Activated CD4-positive, CD25-positive, alpha-beta regulatory T cell treated with anti-CD3 and anti-CD28 coated beads, Interleukin-2, amount 50 U/mL, for 16 hours (primary cell): ENCODE measurements at regions not wholly inside any gene's neighbourhood (a gene's known extent, or its start where the extent isn't known, plus 50 kb on each side); places are given as distances from the start of the nearest gene placed in this dataset.
"Not testable (repeated sequence)": the region's sequence is repeated elsewhere in the genome, so short reads cannot be mapped to it uniquely, and the experiment has no call there.

ENCODE experiments used
- DNase-seq: peaks from one replicate; pipeline ENCODE4 v3.0.0-alpha.2; 2020; ENCODE audit warnings: low read depth, low spot score

DNA sequence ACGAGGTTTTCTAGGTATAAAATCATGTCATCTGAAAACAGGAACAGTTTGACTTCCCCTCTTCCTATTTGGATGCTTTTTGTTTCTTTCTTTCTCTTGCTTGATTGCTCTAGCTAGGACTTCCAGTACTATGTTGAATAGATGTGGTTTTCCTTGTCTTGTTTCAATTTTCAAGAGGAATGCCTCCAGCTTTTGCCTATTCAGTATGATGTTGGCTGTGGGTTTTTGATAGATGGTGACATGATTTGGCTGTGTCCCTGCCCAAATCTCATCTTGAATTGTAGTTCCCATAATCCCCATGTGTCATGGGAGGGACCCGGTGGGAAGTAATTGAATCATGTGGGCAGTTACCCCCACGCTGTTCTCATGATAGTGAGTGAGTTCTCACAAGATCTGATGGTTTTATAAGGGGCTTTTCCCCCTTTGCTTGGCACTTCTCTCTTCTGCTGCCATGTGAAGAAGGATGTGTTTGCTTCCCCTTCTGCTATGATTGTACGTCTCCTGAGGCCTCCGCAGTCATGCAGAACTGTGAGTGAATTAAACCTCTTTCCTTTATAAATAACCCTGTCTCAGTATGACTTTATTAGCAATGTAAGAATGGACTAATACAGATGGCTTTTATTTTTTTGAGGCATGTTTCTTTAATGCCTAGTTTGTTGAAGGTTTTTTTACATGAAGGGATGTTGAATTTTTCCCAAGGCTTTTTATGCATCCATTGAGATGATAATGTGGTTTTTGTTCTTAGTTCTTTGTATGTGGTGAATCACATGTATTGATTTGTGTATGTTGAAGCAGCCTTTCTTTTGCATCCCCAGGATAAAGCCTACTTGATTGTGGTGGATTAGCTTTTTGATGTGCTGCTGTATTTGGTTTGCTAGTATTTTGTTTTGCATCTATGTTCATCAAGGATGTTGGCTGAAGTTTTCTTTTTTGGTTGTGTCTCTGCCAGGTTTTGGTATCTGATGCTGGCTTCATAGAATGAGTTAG is 239.1 kb downstream of the THBS2 start:
- DNase-seq = no peak

DNA sequence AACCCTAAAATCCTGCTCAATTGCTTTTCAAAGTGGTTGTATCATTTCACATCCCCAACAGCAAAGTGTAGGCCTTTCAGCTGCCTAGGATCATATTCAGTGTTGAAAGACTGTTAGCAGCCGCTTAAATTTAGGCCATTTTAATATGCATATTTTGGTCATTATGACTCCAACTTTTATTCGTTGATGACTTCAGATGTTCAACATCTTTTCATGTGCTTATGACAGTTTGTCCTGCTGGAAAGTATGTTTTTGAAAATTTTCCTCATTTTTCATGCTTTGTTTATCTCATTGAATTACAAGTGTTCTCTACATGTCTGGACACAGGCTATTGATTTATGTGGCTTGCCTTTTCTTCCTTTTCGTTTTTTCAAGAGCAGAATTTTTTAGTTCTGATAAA is 244.0 kb downstream of the THBS2 start:
- DNase-seq = no peak

DNA sequence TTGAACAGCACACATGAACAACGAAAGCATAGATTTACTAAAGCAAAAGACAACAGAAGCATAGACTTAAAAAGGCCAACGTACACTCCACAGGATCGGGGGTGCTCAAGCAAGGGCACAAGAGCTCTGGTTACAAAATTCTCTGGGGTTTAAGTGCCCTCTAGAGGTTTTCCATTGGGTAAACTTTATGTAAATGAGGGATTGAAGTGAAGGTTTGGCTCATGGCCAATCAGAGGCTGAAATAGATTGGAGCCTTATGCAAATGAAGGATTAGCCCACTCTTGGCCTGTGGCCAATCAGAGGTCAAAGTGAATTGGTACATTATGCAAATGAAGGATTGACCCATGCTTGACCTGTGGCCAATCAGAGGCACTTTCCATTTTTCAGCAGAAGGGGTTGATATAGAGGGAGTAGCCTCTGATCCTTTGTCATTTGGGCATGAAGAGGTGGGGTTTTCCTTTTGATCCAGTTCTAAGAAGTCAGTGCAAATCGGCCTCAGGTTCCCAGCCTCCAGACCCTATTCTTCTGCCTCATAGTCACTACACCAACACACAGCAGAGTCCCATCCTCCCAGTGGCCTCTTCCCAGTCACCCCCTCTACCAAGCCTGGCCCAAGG is 244.9 kb downstream of the THBS2 start:
- no peak for DNase-seq

DNA sequence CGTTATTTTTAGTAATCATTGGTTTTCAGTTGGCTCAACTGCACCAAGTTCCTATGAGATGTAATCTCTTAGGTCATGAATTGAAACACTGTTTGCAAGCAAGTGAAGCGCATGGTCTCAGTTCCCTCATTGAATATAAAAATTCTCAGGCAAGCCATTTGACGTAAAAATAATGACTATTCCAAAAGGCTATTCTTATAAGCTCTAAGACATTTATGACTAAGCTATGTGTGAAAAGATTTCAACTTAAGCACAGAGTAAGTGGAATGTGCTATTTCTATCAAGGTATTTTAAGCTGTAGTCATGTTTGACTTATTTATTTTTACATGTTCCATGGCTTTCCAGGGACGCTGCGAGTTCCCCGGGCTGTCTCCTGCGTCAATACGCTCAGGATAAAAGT is 248.5 kb downstream of the THBS2 start:
- DNase-seq = no peak

DNA sequence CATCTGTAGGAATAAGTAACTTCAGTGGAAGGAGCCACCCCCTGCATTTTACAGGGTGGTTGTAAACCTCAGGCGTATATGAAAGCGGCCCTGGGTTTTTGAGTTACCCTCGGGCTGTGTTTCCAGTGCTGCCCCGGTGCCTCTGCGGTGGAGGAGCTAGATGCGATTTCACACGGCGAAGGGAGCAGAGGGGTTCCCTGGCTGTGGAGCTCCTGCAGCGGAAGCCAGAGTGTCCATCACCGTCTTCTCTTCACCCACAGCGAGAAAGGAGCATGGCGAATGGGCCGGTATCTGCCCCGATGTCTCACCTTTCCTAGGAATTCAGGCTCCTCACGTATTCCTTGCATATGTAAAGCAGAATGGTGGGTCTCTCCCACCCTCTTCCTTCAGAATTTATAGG is 253.6 kb downstream of the THBS2 start:
- DNase-seq = no peak

DNA sequence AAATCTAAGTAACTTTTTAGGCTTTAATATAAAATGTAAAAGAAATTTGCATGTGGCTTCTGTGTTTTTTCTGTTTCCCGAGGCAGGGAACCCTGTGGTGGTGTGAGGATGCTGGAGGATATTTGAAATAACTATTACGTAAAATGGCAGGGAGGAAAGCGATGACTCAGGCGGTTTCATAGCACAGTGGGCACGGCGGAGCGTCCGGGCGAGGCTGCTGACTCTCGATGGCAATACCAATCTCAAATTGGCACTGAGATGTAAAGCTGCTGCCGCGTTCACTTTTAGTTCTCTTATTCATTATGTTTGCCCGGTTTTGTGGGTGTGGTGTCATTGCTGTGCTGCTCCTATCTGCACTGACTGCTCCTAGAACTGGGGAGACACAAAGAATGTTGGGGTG is 254.3 kb downstream of the THBS2 start:
- no peak for DNase-seq

DNA sequence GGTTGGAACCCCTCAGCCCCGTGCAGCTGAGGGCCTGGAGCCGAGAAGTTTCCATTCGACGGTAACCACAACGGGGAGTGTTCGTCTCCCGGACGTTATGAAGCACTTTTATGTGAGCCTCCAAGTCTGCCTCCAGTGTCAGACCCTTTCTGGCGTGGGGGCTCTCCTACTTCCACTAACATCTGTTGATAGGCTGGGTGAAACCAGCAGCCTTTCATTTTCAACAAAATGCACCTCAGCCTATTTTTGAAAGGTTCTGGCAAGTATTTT is 257.4 kb downstream of the THBS2 start:
- no peak for DNase-seq

DNA sequence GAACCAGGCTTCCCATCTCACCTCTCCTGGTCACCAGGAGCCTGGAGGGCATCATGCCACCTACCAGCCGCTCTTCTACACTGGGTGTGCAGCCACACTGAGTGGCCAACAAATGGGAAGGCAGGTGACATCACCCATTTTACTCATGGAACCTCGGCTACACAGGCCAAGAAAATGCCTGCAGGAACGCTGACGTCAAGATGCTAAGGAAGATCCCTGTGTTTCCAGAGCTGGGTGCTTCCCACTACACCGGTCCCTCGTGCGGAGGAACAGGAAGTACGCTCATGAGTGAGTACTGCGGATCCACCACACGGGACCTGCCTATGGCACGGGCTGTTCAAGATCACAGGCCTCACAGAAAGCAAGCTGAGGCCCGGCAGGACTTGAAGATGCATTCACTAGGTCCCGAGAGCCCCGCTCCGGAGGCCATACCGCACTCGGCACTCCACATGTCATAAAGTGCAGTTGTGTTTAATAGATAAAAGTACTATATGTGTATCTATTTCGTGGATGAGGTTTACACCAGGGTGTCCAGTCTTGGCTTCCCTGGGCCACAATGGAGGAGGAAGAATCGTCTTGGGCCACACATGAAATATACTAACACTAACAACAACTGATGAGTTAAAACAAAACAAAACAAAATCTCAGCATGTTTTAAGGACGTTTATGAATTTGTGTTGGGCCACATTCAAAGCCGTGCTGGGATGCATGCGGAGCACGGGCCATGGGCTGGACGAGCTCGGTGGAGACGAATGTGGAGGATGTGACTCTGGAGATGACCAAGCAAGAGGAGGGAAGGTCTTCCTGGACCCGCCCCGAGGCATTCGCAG is 257.9 kb downstream of the THBS2 start:
- no peak for DNase-seq

DNA sequence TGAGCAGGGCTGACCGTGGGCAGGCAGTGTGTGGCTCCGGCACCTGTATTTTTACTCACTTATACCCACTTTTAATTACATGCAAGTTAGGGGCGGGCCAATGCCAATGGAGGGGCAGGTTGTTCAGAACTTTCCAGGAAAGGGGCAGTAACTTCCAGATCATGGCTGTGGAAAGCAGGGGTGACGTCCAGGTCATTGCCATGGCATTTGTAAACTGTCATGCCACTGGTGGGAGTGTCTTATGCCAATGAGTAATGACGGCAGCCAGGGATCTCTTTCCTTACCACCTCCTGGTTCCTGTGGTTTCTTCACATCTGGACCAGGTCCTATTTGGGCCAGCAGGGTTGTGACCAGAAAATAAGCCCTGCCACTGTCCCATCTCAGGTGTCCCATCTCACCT is 258.7 kb downstream of the THBS2 start:
- no peak for DNase-seq

DNA sequence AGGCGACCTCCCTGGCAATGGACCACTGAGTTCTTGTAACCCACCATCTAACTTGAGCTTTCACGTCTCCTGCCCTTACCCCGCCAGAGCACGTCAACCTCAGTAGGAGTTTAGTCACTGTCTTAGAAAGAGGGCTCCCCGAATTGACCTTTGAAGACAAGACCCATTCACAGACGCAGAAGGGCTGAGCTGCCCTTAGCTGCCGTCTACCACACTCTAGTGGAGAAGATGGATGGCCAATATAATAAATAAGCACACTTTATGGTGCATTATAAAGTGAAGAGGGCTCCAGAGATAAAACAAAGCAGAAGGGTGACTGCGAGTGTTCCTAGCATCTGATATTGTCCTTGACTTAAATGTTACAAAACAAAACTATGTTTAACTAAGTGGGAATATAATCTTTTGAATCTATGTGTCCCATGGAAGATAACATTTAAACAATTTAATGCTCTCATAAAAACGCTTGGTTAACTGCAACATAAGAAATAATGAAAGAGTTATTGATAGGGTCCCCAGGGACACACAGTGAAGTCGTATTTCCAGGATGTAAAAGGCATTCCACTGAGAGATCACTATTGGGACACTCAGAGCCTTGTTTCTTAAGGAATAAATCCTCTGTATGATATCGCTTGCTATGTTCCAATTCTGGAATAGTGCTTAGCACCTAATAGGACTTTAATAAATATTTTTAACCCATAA is 261.1 kb downstream of the THBS2 start:
- DNase-seq = no peak

DNA sequence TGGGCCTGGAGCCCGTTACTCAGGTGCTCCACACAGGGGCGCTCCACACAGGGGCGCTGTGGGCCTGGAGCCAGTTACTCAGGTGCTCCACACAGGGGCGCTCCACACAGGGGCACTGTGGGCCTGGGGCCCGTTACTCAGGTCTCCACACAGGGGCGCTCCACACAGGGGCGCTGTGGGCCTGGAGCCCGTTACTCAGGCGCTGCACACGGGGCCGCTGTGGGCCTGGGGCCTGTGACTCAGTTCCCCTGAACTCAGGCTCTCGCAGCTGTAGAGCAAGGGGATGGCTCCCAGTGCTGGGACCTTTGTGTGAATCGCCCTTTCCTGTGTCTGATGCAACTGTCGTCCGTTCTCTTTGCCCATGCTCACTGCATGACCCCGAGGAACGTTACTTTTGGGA is 262.0 kb downstream of the THBS2 start:
- DNase-seq = not testable (repeated sequence)

DNA sequence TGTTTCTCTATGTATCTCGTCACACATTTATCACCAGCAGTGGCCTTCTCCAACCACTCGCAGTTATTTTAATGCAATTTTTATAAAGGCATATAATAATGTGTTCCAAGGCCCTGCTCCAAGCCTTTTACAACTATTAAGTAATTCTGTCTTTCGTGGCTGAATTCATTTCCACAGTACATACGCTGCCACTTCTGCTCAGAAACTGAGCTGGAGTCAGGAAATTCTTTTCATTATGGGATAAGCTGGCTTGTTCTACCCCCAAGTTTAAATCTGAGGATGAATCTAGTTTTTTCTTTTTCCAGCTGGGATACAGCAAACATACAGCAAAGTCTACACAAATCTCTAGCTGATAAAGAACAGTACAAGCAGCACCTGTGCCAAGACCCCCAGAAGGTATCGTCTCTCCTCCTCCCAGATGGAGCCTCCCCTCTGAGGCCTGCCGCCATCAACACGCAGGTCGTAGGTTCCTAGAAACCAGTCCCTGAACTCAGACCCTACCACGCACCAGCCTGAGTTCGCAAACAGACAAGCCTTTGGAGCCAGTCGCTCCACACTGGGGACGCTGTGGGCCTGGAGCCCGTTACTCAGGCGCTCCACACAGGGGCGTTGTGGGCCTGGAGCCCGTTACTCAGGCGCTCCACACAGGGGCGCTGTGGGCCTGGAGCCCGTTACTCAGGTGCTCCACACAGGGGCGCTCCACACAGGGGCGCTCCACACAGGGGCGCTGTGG is 263.5 kb downstream of the THBS2 start:
- DNase-seq = no peak

DNA sequence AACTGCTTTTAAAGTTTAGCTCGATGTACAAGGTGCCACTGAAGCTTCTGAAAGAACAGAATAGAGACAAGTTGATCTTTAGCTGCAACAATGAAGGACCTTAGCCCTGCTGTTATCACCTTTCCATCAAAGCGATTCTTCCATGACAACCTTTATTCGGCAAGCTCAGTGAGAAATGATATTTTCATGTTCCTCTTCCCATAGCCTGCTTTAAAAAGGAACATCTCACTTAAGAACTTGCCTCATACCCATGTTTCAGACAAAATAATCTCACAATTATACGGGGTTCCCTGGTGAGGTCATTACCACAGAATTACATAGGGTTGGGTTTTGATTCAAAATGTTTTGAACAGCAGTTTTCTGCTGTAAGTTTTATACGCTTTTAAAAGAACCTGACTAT is 264.2 kb downstream of the THBS2 start:
- DNase-seq = no peak

DNA sequence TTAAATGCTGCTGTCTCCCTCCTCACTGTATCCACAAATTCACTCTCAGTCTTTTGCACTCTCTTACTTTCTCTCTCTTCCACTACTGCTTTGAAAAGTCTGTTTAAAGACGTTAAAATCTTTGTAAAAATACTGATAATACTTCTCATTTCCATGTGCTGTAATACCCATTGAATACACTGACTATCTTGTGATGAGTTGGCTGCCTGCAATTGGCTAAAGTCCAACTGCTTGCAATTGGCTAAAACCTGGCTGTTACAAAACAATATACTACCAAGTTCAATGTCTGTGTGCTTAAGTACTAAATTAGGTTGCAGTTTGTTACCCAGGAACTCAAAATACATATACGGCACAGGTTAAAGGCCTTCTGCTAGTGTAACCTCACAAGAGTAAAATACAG is 264.8 kb downstream of the THBS2 start:
- no peak for DNase-seq

DNA sequence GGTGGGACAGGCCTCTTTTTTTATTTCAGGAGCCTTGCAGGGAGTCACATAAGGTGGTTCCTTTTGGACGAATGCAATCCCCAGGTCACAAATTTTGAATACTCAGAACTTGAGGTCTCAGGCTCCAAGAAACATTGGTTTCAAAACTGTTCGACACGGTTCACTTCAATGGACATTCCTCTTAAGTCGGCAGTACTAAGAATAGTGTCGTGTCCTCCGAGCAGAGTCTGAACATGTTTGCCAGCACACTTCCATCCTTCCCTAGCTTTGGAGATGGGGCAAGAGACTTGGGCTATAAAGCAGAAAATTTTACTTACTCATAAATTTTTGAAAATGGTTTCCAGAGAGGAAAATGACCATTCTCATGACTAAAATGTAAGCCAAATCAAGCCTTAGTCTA is 265.4 kb downstream of the THBS2 start:
- DNase-seq = no peak

DNA sequence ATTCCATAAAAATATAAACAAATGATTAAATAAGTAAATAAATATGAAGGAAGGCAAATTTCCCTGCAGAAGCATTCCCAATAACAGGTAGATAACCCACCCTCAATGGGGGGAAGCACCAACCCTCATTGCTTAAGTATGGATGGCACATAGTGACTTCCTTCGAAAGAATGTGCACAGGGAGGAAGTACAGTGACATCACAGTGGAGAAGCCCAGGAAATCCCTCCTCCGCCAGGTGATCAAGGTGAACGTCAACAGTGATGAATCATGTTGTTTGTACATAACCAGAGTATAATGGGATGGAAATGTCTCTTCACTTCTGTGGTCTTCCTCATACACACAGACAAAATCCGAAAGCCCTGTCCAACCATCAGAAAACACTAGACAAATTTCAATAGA is 267.9 kb downstream of the THBS2 start:
- DNase-seq = no peak

DNA sequence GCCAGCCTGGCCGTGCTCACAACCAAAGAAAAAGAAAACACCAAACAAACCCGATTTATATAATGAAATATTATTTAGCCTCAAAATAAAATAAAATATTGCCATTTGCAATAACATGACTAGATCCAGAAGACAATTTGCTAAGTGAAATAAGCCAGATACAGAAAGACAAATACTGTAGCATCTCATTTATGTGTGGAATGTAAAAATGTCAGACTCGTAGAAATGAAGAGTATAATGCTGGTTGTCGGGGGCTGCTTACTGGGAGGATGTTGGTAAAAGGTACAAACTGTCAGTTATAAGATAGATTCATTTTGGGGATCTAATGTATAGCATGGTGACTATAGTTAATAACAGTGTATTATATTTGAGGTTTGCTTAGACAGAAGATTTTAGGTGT is 269.7 kb downstream of the THBS2 start:
- no peak for DNase-seq

DNA sequence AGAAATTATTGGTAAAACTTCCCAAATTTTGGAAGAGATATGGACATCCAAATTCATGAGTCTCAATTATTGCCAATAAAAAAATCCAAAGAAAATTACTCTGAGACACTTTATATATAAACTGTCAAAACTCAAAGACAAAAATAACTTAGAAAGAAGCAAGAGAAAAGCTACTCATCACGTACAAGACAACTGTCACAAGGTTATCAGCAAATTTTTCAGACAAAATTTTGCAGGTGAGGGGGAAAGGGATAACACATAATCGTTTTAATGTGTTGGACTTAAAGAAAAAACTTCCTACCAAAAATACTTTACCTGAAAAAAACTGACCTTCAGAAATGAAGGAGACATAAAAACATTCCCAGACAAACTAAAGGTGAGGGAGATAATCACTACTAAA is 272.5 kb downstream of the THBS2 start:
- no peak for DNase-seq

DNA sequence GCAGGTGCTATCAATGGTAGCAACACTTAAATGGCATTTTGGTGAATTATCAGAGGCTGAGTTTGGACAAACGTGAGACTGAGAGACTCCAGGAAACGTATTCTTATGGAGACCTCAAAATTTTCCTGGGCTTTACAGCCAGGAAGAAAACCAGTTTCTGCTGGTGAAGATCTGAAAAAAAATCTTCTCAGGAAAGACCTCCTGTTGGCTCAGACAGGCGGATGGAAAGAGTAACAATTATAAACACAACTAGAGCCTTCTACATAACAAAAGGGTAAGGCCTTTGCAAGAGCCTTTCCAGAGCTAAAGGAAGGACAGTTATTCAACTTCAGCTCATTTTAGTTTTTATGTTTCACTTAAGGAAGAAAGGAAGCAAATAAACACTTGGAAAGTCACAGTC is 274.4 kb downstream of the THBS2 start:
- DNase-seq = no peak

DNA sequence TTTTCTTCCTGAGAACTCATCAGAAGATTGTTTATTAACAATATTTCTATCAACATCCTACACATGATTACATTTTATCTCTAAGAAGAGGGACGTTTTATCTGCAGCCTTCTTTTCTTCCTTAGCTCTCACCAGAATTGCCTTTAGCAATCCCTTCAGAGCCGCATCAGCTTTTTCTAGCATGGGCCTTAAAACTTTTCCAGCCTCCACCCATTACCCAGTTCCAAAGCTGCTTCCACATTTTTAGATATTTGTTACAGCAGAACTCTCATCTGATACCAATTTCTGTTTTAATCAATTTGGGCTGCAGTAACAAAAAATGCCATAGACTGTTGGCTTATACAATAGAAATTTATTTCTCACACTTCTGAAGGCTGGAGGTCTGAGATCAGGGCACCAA is 281.5 kb downstream of the THBS2 start:
- no peak for DNase-seq

DNA sequence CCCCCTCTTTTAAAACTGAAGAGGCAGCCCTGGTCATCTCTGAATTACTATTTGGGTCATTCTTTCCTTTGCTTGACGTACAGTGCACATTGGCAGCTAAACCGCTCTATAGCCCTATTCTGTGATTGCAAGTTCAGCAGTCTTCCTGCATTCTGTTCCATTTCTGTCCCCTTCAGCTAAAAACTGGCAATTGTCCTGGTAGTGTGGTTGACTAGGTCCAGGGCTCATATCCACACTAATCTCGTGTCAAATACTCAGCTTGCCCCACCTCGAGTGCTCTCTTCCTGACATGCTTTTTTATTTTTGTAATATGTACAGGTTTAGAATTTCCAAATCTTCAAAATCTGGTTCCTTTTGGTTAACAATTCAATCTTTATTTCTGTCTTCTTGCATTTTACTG is 282.1 kb downstream of the THBS2 start:
- DNase-seq = no peak
